HG02642 (cell line): ENCODE measurements at regions not wholly inside any gene's neighbourhood (a gene's known extent, or its start where the extent isn't known, plus 50 kb on each side); places are given as distances from the start of the nearest gene placed in this dataset.

Source experiments
- ATAC-seq: cut with Tn5 transposase; IDR thresholded peaks from one replicate; pipeline ENCODE4 v1.9.1; 2021; ENCODE audit warnings: mild to moderate bottlenecking; ENCODE audit not compliant: unreplicated experiment, poor library complexity

GRCh38 chr6:56692523-56693245, 50.0 kb upstream of the DST start:
- no peak for ATAC-seq
